ENCODE measurements at regions not wholly inside any gene's neighbourhood (a gene's known extent, or its start where the extent isn't known, plus 50 kb on each side); places are given as distances from the start of the nearest gene placed in this dataset.

DNA sequence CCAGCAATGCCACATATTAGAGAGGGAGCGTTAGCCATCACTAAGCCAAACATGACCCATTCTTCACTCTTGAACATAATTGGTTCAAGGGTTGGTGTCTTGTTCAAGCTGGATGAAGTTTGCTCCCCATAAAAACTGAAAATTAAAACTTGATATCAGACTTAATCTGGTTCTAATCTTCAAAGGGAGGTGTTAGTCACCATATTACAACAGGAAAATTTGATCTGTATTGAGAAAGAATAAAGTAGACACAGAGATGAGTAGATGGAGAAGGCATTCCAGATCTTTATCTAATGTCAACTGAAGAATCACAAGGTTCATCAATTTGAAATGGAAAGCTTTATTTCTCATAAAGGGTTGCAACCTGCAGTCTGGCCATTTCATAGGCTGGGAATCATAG lies 972.8 kb downstream of the HACE1 start:
- TF ChIP-seq, protein P1, sequence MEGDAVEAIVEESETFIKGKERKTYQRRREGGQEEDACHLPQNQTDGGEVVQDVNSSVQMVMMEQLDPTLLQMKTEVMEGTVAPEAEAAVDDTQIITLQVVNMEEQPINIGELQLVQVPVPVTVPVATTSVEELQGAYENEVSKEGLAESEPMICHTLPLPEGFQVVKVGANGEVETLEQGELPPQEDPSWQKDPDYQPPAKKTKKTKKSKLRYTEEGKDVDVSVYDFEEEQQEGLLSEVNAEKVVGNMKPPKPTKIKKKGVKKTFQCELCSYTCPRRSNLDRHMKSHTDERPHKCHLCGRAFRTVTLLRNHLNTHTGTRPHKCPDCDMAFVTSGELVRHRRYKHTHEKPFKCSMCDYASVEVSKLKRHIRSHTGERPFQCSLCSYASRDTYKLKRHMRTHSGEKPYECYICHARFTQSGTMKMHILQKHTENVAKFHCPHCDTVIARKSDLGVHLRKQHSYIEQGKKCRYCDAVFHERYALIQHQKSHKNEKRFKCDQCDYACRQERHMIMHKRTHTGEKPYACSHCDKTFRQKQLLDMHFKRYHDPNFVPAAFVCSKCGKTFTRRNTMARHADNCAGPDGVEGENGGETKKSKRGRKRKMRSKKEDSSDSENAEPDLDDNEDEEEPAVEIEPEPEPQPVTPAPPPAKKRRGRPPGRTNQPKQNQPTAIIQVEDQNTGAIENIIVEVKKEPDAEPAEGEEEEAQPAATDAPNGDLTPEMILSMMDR (IDR thresholded peaks at IDR 0.05; ENCODE audit: low read depth, low read length), result no peak
- no peaks in the 10 kb centered on the region for H3K36me3 ChIP-seq
- H3K9me3 ChIP-seq, result no peaks in the 10 kb centered on the region

DNA sequence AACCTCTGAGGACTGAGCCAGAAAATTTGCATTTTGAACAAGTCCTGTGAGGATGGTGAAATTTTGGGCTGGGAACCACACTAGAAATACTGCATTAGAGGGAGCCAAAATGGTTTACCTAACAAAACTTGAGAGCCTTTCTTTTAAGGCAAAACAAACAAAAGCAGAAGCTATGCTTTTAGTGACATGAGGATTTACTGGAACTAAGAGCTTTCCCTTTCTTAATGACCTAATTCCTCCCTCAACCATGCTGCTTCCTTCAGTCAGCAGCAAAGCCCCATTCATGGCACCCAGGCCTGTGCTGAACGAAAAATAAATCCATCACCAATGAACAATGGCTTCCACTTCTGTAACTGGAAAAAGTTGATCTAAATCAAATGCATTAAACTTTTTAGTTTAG lies 974.3 kb downstream of the HACE1 start:
- no peaks in the 10 kb centered on the region for H3K27me3 ChIP-seq
- DNase-seq, result no peak

More for the DNA sequence above, 972.8 kb downstream of the HACE1 start:
- no peak overlapping the region for H3K4me3 ChIP-seq (ENCODE audit: low read depth, low read length)
- no peak for DNase-seq
- no peaks in the 10 kb centered on the region for H3K4me1 ChIP-seq
- H3K27me3 ChIP-seq, result no peaks in the 10 kb centered on the region

DNA sequence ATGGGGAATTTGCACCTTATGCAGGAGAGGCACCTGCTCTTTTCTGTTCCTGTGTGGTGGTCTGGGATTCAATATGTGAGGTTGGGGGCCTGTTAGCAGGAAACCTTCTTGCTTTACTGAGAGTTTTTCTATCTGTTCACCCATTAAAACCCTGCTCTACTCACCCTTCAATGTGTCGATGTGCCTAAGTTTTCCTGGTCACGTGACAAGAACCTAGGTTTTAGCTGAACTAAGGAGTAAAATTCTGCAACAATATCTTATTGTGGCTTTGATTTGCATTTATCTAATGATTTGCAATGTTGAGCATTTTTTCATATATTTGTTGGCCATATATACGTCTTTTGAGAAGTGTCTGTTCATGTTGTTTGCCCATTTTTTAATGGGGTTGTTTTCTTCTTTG lies 979.9 kb downstream of the HACE1 start:
- Histone ChIP-seq H3K4me1 (no peaks in the 10 kb centered on the region), H3K27me3 (no peaks in the 10 kb centered on the region), H3K4me3 (ENCODE audit: low read depth, low read length) (no peak overlapping the region), H3K9me3 (no peaks in the 10 kb centered on the region; the same call in 1 of the 2 replicates), H3K36me3 (no peaks in the 10 kb centered on the region)
- no peak for DNase-seq
- TF ChIP-seq, protein P1 (IDR thresholded peaks at IDR 0.05; ENCODE audit: low read depth, low read length), result no peak

More for the DNA sequence above, 974.3 kb downstream of the HACE1 start:
- TF ChIP-seq, protein P1 (IDR thresholded peaks at IDR 0.05; ENCODE audit: low read depth, low read length), result no peak
- Histone ChIP-seq H3K36me3 (no peaks in the 10 kb centered on the region), H3K9me3 (no peaks in the 10 kb centered on the region), H3K4me1 (no peaks in the 10 kb centered on the region), H3K4me3 (ENCODE audit: low read depth, low read length) (no peak overlapping the region)

DNA sequence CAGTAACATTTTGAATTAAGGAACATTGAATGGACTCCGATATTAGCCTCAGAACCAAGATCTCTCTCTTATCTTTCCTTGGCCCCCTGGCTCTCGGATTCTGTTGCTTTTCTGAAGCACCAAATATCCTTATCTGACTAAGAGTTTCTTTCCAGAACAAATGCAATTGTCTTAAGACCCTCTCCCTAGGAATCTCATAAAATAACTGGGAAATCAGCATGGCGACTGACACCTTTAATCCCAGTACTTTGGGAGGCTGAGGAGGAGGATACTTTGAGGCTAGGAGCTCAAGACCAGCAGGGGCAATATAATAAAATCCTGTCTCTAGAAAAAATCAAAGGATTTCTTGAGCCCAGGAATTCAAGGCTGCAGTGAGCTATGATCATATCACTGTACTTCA lies 984.5 kb downstream of the HACE1 start:
- no peak for DNase-seq
- Histone ChIP-seq H3K4me3 (ENCODE audit: low read depth, low read length) (no peak overlapping the region), H3K27me3 (no peaks in the 10 kb centered on the region), H3K9me3 (no peaks in the 10 kb centered on the region; the same call in 1 of the 2 replicates), H3K36me3 (no peaks in the 10 kb centered on the region), H3K4me1 (peaks cover 2% of the 10 kb centered on the region; the same call in 1 of the 2 replicates)
- TF ChIP-seq, protein P1 (IDR thresholded peaks at IDR 0.05; ENCODE audit: low read depth, low read length), result no peak

DNA sequence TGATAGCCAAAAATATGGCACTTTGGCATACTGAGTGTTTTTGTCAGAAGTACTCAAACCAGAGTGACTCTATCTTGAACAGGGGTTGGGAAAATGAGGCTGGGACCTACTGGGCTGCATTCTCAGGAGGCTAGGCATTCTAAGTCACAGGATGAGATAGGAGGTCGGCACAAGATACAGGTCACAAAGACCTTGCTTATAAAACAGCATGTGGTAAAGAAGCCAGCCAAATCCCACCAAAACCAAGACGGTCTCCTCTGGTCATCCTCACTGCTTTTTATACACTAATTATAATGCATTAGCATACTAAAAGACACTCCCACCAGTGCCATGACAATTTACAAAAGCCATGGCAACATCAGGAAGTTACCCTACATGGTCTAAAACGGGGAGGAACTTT lies 985.1 kb downstream of the HACE1 start:
- TF ChIP-seq, protein P1 (IDR thresholded peaks at IDR 0.05; ENCODE audit: low read depth, low read length), result no peak
- no peak for DNase-seq
- Histone ChIP-seq H3K4me3 (ENCODE audit: low read depth, low read length) (no peak overlapping the region), H3K4me1 (peaks cover 2% of the 10 kb centered on the region; the same call in 1 of the 2 replicates), H3K36me3 (no peaks in the 10 kb centered on the region), H3K9me3 (no peaks in the 10 kb centered on the region; the same call in 1 of the 2 replicates), H3K27me3 (no peaks in the 10 kb centered on the region)

DNA sequence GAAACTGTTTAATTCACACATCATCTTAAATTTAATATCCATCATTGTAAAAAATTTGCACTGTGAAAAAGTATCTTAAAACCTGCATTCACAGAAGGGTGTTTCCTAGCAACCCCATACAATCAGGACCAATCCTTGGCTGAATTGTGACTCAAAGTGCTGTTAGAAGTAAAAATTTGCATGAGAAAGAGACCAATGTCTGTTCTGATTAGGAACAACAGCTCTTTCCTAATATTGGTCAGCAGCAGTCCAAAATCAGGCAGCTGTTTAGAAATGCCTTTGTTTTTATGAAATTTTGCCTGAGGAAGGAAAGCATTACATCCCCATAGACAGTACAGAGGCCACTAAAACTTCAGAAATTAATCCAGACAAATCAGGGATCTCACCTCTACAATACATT lies 987.0 kb downstream of the HACE1 start:
- no peaks in the 10 kb centered on the region for H3K27me3 ChIP-seq
- DNase-seq, result no peak
- peaks cover 2% of the 10 kb centered on the region; the same call in 1 of the 2 replicates for H3K4me1 ChIP-seq
- no peaks in the 10 kb centered on the region for H3K9me3 ChIP-seq
- TF ChIP-seq, protein P1 (IDR thresholded peaks at IDR 0.05; ENCODE audit: low read depth, low read length), result no peak
- H3K4me3 ChIP-seq (ENCODE audit: low read depth, low read length), result no peak overlapping the region
- no peaks in the 10 kb centered on the region for H3K36me3 ChIP-seq

Data from BE2C (cell line).